HG03520 (cell line): ENCODE measurements at regions not wholly inside any gene's neighbourhood (a gene's known extent, or its start where the extent isn't known, plus 50 kb on each side); places are given as distances from the start of the nearest gene placed in this dataset.
"Not testable (repeated sequence)": the region's sequence is repeated elsewhere in the genome, so short reads cannot be mapped to it uniquely, and the experiment has no call there.

ENCODE experiments used
- ATAC-seq: cut with Tn5 transposase; IDR thresholded peaks from one replicate; pipeline ENCODE4 v1.9.1; 2021; ENCODE audit warnings: mild to moderate bottlenecking, moderate library complexity; ENCODE audit not compliant: unreplicated experiment

DNA sequence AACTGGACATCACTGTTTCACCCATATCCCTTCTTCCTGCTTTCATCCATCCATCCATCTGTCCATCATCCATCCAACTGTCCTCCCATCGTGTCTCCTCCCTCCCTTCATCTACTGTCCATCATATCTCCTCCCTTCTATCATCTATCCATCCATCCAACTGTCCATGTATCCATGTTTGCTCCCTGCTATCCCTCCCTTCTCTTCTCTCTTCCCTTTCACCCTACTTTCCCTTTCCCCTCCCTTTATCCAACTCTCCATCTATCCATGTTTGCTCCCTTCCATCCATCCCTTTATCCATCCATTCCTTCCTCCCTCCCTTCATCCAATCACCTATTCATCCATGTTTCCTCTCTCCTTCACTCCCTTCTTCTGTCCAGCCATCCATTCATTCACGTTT is 92.6 kb upstream of the CTBP2 start:
- no peak for ATAC-seq

GRCh38 chr10:125250834-125251233 is 90.5 kb upstream of the CTBP2 start:
- not testable (repeated sequence) for ATAC-seq

- ATAC-seq = no peak
These were observed 89.6 kb upstream of the CTBP2 start for GRCh38 chr10:125249948-125250347.

GRCh38 chr10:125248489-125248888 is 88.1 kb upstream of the CTBP2 start:
- ATAC-seq = no peak

DNA sequence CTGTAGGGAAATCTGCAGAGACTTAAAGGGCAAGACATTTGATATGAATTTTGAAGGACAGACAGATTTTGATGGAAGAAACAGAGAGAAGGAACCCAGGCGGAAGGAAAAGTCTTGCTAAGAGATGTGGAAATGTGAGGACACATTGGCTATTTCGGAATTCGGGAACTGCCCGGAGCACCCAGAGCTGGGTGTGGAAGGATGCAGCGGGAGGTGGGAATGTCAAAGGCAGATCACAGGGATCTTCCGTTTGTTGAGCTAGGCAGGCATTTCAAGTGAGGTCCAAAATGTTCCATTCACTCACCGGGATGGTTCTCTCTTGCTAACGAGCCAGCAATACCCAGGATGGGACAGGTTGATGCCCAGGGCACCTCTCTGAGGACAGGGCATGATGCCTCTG is 87.2 kb upstream of the CTBP2 start:
- ATAC-seq = no peak

DNA sequence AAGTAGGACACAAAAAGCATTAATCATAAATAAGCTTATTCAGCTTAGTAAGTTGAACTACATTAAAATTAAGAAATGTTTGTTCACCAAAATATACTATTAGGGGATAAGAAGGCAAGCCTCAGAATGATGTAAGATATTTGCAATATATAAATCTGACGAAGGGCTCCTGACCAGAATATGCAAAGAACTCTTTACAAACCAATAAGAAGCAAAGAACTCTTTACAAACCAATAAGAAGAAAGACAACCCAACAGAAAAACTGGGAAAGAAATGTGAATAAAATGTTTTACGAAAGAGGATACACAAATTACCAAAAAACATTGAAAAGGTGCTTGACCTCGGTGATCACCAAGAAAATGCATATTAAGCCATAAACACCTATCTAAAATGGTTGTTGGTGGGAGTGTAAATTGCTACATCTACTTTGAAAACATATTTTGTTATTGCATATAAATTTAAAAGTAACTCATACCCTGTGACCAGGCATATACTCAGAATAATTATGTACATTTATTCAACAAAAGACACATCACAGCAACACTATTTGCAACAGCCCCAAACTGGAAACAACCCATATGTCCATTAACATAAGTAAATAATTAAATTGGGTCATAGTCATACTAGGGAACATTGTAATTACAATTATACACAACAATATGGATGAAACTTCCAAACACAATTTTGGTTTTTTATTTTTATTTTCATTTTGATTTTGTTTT is 83.3 kb upstream of the CTBP2 start:
- no peak for ATAC-seq

GRCh38 chr10:125238682-125239081 is 78.3 kb upstream of the CTBP2 start:
- ATAC-seq = no peak

DNA sequence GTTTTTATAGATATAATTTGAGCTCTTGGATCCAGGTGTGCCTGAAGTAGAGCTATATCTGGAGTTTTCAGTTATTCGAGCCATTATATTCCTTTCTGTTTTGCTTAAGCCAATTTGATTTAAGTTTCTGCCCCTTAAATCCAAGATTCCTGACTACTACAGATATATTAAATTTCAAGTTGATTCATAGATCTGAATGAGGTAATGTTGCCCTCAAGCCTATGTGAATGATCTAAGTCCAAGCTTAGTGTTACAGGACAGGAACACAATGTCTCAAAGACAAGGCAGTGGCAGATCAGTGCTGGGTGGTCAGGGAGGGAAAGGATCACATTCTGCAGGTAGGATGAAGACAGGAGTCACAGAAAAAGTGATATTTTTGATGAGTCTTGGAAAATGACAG is 75.7 kb upstream of the CTBP2 start:
- no peak for ATAC-seq

- no peak for ATAC-seq
These were observed 75.0 kb upstream of the CTBP2 start for GRCh38 chr10:125235093-125236069.

GRCh38 chr10:125234576-125234975 is 74.2 kb upstream of the CTBP2 start:
- not testable (repeated sequence) for ATAC-seq

- ATAC-seq = no peak
These were observed 73.4 kb upstream of the CTBP2 start for GRCh38 chr10:125233726-125234125.

DNA sequence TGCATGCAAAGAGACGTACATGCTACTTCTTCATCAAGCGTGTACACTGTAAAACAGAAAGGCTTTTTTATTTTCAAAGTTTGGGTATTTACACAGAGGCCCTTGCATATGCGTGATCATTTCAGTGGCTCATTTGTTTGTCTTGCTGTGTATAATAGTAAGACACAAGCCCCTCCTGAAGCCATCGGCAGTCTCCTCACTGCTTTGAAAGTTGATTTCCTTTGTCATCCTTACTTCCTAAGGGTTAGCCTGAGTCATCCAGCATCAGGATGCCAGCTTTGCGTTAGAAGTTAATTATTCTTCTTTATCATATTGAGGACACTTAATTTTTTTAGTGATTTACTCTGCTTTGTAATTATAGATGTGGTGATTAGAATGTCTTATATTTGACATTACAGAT is 72.5 kb upstream of the CTBP2 start:
- ATAC-seq = no peak

DNA sequence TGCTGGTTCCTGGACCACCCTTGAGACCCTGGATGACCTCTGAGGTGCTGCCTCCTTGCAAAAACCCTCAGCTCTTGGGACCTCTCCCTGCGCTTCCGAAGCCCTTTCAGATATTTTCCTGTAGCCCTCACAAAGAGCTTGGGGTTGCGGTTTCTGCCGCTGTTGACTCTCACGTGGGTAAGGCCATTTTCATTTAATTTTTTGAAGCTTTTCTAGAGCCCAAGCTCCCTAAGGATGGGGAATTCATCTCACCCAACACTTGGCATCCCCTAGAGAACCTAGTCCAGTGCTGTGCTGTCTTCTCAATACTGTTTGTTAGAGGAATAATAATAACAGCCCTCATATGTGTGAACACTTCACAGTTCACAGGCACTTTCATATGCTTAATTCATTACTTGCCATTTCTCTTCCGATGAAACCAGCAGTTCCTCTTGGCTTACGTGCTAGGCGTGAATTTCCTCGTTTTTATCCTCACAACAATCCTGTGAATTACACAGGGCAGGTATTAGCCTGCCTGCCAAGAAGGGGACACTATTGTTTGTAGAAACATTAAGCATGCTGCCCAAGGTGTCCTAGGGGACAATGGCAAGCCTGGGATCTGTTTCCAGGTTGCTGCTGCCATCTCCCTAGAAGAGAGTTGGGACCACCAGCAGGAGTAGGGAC is 71.6 kb upstream of the CTBP2 start:
- no peak for ATAC-seq

DNA sequence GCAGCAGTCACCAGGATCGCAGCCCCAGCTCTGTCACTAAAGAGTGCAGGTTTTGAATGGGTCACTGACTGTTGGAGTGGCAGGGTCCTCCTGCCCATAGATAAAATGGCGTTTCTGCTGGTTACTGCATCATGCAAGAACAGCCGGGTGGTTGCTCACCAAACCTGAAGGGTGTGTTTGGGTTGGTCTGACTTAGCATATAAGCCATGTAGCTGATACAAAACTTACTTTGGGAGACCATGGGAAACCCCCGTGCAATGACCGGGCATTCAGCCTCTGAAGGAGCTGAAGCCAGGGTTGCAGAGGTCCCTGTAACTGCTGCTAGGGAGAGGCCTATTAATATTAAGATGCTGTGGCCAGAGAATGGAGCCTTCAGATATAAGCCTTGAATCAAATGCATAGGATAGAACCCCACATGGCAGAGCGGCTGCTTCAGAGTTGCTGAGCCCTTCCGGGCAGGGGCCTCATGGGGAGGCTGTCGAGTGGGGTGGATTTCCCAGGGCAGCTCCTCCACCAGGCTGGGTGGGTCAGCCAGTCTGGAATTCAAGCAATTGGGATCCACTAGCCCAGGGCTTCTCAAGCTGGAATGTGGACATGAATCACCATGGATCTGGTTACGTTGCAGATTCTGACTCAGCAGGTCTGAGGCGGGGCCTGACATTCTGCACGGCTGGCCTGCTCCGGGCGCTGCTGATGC is 70.9 kb upstream of the CTBP2 start:
- ATAC-seq = no peak

- ATAC-seq = no peak
These were observed 69.9 kb upstream of the CTBP2 start for GRCh38 chr10:125230251-125230650.

DNA sequence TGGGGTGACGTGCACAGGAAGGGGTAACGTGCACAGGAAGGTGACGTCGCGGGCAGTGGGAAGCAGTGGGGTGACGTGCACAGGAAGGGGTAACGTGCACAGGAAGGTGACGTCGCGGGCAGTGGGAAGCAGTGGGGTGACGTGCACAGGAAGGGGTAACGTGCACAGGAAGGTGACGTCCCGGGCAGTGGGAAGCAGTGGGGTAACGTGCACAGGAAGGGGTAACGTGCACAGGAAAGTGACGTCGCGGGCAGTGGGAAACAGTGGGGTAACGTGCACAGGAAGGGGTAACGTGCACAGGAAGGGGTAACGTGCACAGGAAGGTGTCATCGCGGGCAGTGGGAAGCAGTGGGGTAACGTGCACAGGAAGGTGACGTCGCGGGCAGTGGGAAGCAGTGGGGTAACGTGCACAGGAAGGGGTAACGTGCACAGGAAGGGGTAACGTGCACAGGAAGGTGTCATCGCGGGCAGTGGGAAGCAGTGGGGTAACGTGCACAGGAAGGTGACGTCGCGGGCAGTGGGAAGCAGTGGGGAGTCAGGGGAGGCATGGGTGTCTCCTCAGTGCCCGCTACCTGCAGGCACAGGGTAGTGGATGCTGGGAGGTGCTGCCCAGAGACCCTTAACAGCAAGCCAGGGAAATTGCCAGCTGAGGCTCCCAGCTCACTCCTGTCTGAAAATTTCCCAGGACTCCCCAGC is 68.0 kb upstream of the CTBP2 start:
- ATAC-seq = not testable (repeated sequence)

GRCh38 chr10:125227546-125227945 is 67.2 kb upstream of the CTBP2 start:
- ATAC-seq = no peak

DNA sequence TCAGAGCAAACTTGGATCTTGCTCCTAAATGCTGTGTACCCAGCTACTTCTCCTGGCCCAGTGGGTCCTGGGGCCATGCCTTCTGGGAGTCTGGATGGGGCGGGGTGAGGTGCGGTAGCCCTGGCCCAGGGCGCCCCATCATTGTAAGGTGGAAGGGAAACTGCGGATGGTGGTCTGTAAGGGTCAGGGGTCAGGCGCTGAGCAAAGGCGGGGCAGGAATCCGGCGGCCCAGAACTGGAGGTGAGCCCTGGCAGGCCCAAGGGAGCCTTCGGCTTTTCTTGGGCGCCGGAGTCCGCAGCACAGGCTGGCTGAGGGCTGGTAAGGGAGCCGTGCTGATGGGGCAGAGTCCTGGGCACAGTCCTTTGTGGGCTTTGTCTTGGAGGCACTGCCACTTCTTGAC is 66.5 kb upstream of the CTBP2 start:
- no peak for ATAC-seq

DNA sequence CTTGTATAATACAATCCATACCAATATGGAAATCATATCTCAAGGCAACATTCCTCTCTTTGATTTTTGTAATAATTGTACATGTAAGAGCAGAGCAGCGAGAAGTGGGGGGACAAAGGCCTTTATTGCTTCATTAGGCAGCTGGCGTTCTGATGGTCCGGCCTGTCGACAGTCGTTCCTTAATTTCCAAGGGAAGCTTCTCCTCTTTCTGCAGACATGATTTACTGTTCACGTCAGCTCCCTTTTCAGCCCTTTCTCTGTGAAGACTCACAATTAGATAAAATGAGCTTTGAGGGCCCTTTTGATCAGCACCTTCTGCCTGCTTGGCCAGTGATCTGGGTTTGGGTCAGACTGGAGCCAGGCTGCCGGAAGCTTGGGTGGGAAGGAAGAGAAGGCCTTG is 65.6 kb upstream of the CTBP2 start:
- no peak for ATAC-seq

DNA sequence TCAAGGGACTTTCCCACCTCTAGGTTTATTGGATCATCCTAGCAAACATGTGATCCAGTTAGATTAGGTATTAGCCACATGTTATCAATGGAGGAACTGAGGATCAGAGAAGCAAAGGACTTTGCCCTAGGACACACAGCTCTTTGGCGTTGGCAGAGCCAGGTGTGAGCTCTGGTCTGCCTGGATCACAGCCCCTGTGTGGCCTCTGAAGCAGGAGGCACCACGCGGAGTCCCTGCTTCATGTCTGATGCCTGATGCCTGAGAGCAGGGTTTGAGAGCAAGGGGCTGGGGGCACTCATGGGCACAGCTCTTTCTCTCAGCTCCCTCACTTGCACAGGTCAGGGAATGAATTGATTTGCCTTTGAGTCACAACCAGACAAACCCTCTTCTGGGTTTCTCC is 64.7 kb upstream of the CTBP2 start:
- ATAC-seq = no peak
